ENCODE measurements at regions not wholly inside any gene's neighbourhood (a gene's known extent, or its start where the extent isn't known, plus 50 kb on each side); places are given as distances from the start of the nearest gene placed in this dataset.

- no peaks in the 10 kb centered on the region for H3K9me2 ChIP-seq (ENCODE audit: low read depth, low read length)
- H3K27me3 ChIP-seq (ENCODE audit: insufficient read depth, low read length) = no peaks in the 10 kb centered on the region; the same call in 1 of the 2 replicates
- no peaks in the 10 kb centered on the region for H3K9me3 ChIP-seq (ENCODE audit: low read length)
- no peaks in the 10 kb centered on the region for H3K36me3 ChIP-seq (ENCODE audit: insufficient read depth, low read length)
- no peak overlapping the region for H3K4me2 ChIP-seq (ENCODE audit: low read length)
- no peaks in the 10 kb centered on the region for H3K79me2 ChIP-seq (ENCODE audit: insufficient read depth, low read length)
- H4K20me1 ChIP-seq (ENCODE audit: insufficient read depth, low read length) = no peaks in the 10 kb centered on the region
- H2AFZ ChIP-seq (ENCODE audit: low read length) = no peak overlapping the region
- no peaks in the 10 kb centered on the region for H3F3A ChIP-seq (ENCODE audit: insufficient read depth, low read length)
- no peaks in the 10 kb centered on the region for H3K4me1 ChIP-seq (ENCODE audit: insufficient read depth, low read length, severe bottlenecking)
- H3K4me3 ChIP-seq (ENCODE audit: low read depth, low read length, poor library complexity, severe bottlenecking) = no peak overlapping the region
- H3K9ac ChIP-seq (ENCODE audit: low read length) = no peak overlapping the region
- no peak for TF ChIP-seq CTCF (IDR thresholded peaks at IDR 0.05; ENCODE audit: low read length)
- TF ChIP-seq EZH2 (IDR thresholded peaks at IDR 0.05; ENCODE audit: borderline replicate concordance, low read length) = no peak
- no peak overlapping the region for H3K27ac ChIP-seq (ENCODE audit: low read depth, low read length, poor library complexity, severe bottlenecking)
Observed at GRCh38 chr6:148285205-148285604, 57.4 kb upstream of the SASH1 start.

GRCh38 chr6:148286563-148286962 is 56.1 kb upstream of the SASH1 start:
- no peaks in the 10 kb centered on the region for H3K79me2 ChIP-seq (ENCODE audit: insufficient read depth, low read length)

GRCh38 chr6:148287623-148288333 is 54.9 kb upstream of the SASH1 start:
- no peak overlapping the region for H2AFZ ChIP-seq (ENCODE audit: low read length)
- no peaks in the 10 kb centered on the region for H3K9me2 ChIP-seq (ENCODE audit: low read depth, low read length)
- H3K79me2 ChIP-seq (ENCODE audit: insufficient read depth, low read length) = no peaks in the 10 kb centered on the region
- H3K9ac ChIP-seq (ENCODE audit: low read length) = no peak overlapping the region
- H3K4me3 ChIP-seq (ENCODE audit: low read depth, low read length, poor library complexity, severe bottlenecking) = no peak overlapping the region
- no peaks in the 10 kb centered on the region for H3K36me3 ChIP-seq (ENCODE audit: insufficient read depth, low read length)
- H3K4me1 ChIP-seq (ENCODE audit: insufficient read depth, low read length, severe bottlenecking) = no peaks in the 10 kb centered on the region
- no peaks in the 10 kb centered on the region for H3F3A ChIP-seq (ENCODE audit: insufficient read depth, low read length)
- TF ChIP-seq CTCF (IDR thresholded peaks at IDR 0.05; ENCODE audit: low read length) (no peak), EZH2 (IDR thresholded peaks at IDR 0.05; ENCODE audit: borderline replicate concordance, low read length) (no peak)
- H3K9me3 ChIP-seq (ENCODE audit: low read length) = no peaks in the 10 kb centered on the region
- no peaks in the 10 kb centered on the region for H3K27me3 ChIP-seq (ENCODE audit: insufficient read depth, low read length)
- no peak overlapping the region for H3K4me2 ChIP-seq (ENCODE audit: low read length)
- H4K20me1 ChIP-seq (ENCODE audit: insufficient read depth, low read length) = no peaks in the 10 kb centered on the region
- no peak overlapping the region for H3K27ac ChIP-seq (ENCODE audit: low read depth, low read length, poor library complexity, severe bottlenecking)

More at GRCh38 chr6:148286563-148286962, 56.1 kb upstream of the SASH1 start:
- no peaks in the 10 kb centered on the region for H3K9me3 ChIP-seq (ENCODE audit: low read length)
- H3F3A ChIP-seq (ENCODE audit: insufficient read depth, low read length) = no peaks in the 10 kb centered on the region
- no peak overlapping the region for H3K4me2 ChIP-seq (ENCODE audit: low read length)
- no peak overlapping the region for H3K27ac ChIP-seq (ENCODE audit: low read depth, low read length, poor library complexity, severe bottlenecking)
- no peaks in the 10 kb centered on the region for H4K20me1 ChIP-seq (ENCODE audit: insufficient read depth, low read length)
- no peaks in the 10 kb centered on the region for H3K27me3 ChIP-seq (ENCODE audit: insufficient read depth, low read length)
- no peaks in the 10 kb centered on the region for H3K36me3 ChIP-seq (ENCODE audit: insufficient read depth, low read length)
- no peak overlapping the region for H2AFZ ChIP-seq (ENCODE audit: low read length)
- no peak overlapping the region for H3K9ac ChIP-seq (ENCODE audit: low read length)
- H3K4me3 ChIP-seq (ENCODE audit: low read depth, low read length, poor library complexity, severe bottlenecking) = no peak overlapping the region
- no peak for TF ChIP-seq EZH2 (IDR thresholded peaks at IDR 0.05; ENCODE audit: borderline replicate concordance, low read length)
- TF ChIP-seq CTCF (IDR thresholded peaks at IDR 0.05; ENCODE audit: low read length) = no peak
- no peaks in the 10 kb centered on the region for H3K9me2 ChIP-seq (ENCODE audit: low read depth, low read length)
- no peaks in the 10 kb centered on the region for H3K4me1 ChIP-seq (ENCODE audit: insufficient read depth, low read length, severe bottlenecking)

Data from OCI-LY1 (cell line).